Parathyroid adenoma (tissue), 2 donors: ENCODE measurements at regions not wholly inside any gene's neighbourhood (a gene's known extent, or its start where the extent isn't known, plus 50 kb on each side); places are given as distances from the start of the nearest gene placed in this dataset.

Source experiments
- H2AFZ ChIP-seq: fragments of 300-600 bp; sonication (generic); one replicate; pipeline ENCODE4 v1.7.0; 2017; ENCODE audit warnings: antibody characterized with exemption, mild to moderate bottlenecking
- H3K27ac ChIP-seq: fragments of 300-600 bp; sonication (generic); one replicate; pipeline ENCODE4 v1.7.0; 2017
- H3K27me3 ChIP-seq: fragments of 300-600 bp; sonication (generic); one replicate; pipeline ENCODE4 v1.7.0; 2017; ENCODE audit warnings: low read length; ENCODE audit not compliant: control insufficient read depth, insufficient read depth
- H3K36me3 ChIP-seq: fragments of 300-600 bp; sonication (generic); one replicate; pipeline ENCODE4 v1.7.0; 2017; ENCODE audit warnings: low read length; ENCODE audit not compliant: control insufficient read depth, insufficient read depth
- H3K4me1 ChIP-seq: fragments of 300-600 bp; sonication (generic); one replicate; pipeline ENCODE4 v1.7.0; 2017; ENCODE audit warnings: control low read depth
- H3K4me2 ChIP-seq: fragments of 300-600 bp; sonication (generic); one replicate; pipeline ENCODE4 v1.7.0; 2017; ENCODE audit warnings: low read length
- H3K4me3 ChIP-seq: fragments of 300-600 bp; sonication (generic); one replicate; pipeline ENCODE4 v1.7.0; 2017; ENCODE audit warnings: low read depth, low read length
- H3K79me2 ChIP-seq: fragments of 300-600 bp; sonication (generic); one replicate; pipeline ENCODE4 v1.7.0; 2017; ENCODE audit warnings: control low read depth
- H3K9ac ChIP-seq: fragments of 300-600 bp; sonication (generic); one replicate; pipeline ENCODE4 v1.7.0; 2017; ENCODE audit warnings: mild to moderate bottlenecking
- H3K9me3 ChIP-seq: fragments of 300-600 bp; sonication (generic); one replicate; pipeline ENCODE4 v1.7.0; 2017; ENCODE audit warnings: low read length; ENCODE audit not compliant: control insufficient read depth
- TF ChIP-seq, protein P1 (sequence below): fragments of 300-600 bp; sonication (generic); IDR thresholded peaks from one replicate; pipeline ENCODE4 v1.7.0; 2017; ENCODE audit warnings: antibody characterized with exemption, mild to moderate bottlenecking
- donor health status: primary hyperparathyroidism.

DNA sequence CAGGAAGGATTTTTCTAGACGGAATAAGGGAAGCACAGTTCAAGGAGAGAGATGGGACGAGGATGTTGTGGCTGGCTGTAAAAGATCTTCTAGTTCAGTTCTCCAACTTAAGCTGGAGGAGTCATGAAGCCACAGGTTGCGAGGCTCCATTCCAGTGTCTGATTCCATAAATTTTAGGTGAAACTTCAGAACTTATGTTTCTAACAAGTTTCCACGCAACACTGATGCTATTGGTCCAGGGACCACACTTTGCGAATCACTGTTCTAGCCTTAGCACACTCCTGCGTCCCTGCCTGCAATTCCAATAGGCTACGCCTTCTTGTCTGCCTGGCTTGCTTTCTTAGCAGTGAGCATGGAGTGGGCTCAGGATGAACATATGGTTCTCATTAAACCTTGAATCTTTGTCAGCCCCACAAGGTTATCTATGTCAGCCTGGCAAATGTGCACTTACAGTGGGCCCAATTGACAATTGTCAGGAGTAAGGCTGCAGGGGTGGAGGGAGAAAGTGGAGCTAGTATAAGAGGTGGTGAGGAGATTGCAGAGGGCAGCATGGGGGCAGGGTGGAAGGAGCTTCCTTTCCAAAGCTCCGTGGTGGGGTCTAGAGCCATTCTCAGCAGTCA lies 438.1 kb upstream of the ST6GAL2 start:
- H3K9ac ChIP-seq = no peak overlapping the region
- H3K9me3 ChIP-seq = no peaks in the 10 kb centered on the region
- no peak overlapping the region for H3K4me3 ChIP-seq
- no peak overlapping the region for H2AFZ ChIP-seq
- no peaks in the 10 kb centered on the region for H3K27me3 ChIP-seq
- H3K79me2 ChIP-seq = no peaks in the 10 kb centered on the region
- no peak overlapping the region for H3K27ac ChIP-seq
- H3K4me2 ChIP-seq = no peak overlapping the region
- H3K36me3 ChIP-seq = no peaks in the 10 kb centered on the region
- TF ChIP-seq, protein P1, sequence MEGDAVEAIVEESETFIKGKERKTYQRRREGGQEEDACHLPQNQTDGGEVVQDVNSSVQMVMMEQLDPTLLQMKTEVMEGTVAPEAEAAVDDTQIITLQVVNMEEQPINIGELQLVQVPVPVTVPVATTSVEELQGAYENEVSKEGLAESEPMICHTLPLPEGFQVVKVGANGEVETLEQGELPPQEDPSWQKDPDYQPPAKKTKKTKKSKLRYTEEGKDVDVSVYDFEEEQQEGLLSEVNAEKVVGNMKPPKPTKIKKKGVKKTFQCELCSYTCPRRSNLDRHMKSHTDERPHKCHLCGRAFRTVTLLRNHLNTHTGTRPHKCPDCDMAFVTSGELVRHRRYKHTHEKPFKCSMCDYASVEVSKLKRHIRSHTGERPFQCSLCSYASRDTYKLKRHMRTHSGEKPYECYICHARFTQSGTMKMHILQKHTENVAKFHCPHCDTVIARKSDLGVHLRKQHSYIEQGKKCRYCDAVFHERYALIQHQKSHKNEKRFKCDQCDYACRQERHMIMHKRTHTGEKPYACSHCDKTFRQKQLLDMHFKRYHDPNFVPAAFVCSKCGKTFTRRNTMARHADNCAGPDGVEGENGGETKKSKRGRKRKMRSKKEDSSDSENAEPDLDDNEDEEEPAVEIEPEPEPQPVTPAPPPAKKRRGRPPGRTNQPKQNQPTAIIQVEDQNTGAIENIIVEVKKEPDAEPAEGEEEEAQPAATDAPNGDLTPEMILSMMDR = no peak
- H3K4me1 ChIP-seq = no peaks in the 10 kb centered on the region

DNA sequence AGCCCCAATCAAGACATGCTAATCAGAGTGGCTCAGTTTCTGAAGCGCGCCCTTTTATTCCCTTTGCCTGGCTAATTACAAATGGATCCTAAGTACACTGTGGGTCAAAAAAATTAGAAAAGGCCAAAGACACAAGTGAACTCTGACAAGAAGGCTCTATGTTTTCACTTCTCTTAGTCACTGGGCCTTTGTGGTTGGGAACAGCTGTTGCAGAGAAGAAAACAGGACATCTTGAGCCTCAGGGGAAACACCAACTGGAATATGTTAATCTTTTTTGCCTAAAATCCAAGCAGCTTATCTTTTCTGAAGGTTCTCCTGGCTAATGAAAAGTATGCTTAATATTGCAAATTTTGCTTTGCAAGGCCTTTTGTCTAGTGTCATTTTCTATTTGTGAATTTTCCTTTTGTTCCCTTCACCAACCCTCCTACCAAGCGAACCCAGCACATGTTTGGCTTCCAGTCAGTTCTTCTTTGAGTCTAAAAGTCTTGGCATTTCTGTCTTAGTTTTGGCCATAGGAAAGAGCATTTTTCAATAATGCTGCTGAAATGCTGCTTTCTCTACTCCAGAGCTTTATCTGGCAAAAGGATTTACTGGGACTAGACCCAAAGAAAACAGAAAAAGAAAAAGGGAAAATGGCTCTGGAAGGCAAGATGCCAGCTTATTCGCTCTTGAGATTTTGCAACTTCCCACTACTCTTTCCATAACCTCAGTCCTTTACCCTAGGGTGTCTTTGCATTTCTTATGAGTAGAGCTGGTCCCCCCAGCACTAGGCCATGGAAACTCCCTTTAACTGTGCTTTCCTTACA lies 440.2 kb upstream of the ST6GAL2 start:
- no peak overlapping the region for H3K9ac ChIP-seq
- H3K27ac ChIP-seq = no peak overlapping the region
- no peak overlapping the region for H3K4me2 ChIP-seq
- H3K36me3 ChIP-seq = no peaks in the 10 kb centered on the region
- no peaks in the 10 kb centered on the region for H3K27me3 ChIP-seq
- TF ChIP-seq, protein P1 = no peak
- H3K4me1 ChIP-seq = no peaks in the 10 kb centered on the region
- H2AFZ ChIP-seq = no peak overlapping the region
- no peaks in the 10 kb centered on the region for H3K79me2 ChIP-seq
- no peak overlapping the region for H3K4me3 ChIP-seq
- H3K9me3 ChIP-seq = no peaks in the 10 kb centered on the region

DNA sequence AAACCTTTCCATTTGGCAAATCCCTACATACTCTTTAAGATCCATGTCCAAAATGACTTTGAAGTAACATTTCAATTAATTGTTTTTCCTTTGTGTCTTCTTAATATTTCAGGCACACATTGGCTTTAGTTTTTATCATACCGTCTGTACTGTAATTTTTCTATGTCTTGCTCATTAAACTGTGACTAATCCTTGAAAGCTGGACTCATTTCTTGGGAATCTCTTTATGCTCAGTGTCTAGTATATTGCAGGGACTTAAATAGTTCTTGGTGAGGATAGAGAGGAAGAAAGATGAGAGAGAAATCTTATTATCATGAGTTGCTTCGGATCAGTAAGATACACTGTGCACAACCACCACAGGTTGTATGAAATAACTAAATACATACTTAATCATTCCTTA lies 448.3 kb upstream of the ST6GAL2 start:
- Histone ChIP-seq H3K9me3 (no peaks in the 10 kb centered on the region), H3K4me3 (no peak overlapping the region), H3K4me2 (no peak overlapping the region), H3K27ac (no peak overlapping the region), H3K4me1 (no peaks in the 10 kb centered on the region), H3K27me3 (no peaks in the 10 kb centered on the region), H3K79me2 (no peaks in the 10 kb centered on the region), H2AFZ (no peak overlapping the region), H3K36me3 (no peaks in the 10 kb centered on the region), H3K9ac (no peak overlapping the region)
- TF ChIP-seq, protein P1 = no peak

DNA sequence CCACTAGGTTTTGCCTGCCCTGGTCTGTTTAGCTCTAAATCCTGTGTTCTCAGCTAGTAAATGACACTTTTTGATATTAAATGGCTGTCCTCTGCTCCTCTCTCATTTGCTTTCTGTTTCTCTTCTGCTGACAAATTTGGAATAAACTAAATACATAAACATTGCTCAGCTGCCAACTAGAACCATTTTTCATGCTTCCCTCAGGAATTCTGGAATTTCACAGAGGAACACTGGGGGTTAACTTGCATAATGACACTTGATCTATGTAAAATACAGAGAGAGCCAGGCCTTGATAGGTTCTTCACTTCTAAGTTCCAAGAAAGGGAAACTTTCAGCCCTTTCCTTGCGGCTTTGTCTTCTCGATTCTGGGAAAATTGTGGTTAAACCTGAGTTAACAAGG lies 450.6 kb upstream of the ST6GAL2 start:
- TF ChIP-seq, protein P1 = no peak
- H3K9ac ChIP-seq = no peak overlapping the region
- no peaks in the 10 kb centered on the region for H3K36me3 ChIP-seq
- no peaks in the 10 kb centered on the region for H3K27me3 ChIP-seq
- H3K9me3 ChIP-seq = no peaks in the 10 kb centered on the region
- H3K27ac ChIP-seq = no peak overlapping the region
- H3K4me1 ChIP-seq = no peaks in the 10 kb centered on the region
- no peaks in the 10 kb centered on the region for H3K79me2 ChIP-seq
- no peak overlapping the region for H3K4me2 ChIP-seq
- no peak overlapping the region for H2AFZ ChIP-seq
- H3K4me3 ChIP-seq = no peak overlapping the region
